ENCODE measurements at regions not wholly inside any gene's neighbourhood (a gene's known extent, or its start where the extent isn't known, plus 50 kb on each side); places are given as distances from the start of the nearest gene placed in this dataset.

DNA sequence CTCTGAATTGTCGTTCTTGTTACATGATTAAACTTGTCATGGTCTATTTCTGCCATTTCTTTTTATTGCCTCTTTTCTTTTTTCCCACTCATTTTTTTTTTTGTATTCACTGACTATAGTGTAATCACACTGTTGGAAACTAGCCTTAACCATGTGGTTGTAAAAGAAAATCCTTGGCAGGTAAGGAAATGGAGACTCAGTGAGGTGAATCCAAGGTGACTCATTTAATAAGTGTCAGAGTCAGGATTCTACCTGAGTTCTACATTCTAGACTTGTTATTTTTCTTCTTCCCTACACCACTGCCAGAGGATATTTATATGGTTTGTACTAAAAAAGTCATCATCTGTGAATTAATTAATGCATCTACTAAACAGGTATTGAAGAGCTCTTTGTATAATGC, 152.2 kb downstream of the CBLL2 start:
- no peak overlapping the region for H3K27ac ChIP-seq (replicated peaks)
- DNase-seq, result no peak
- H3K4me3 ChIP-seq, result no peak overlapping the region
- no peak for TF ChIP-seq CTCF (IDR thresholded peaks at IDR 0.05; ENCODE audit: borderline replicate concordance)
- H3K9me3 ChIP-seq (replicated peaks), result no peaks in the 10 kb centered on the region
- H3K4me1 ChIP-seq, result no peaks in the 10 kb centered on the region
- intact Hi-C loops (cut with micrococcal nuclease), result no loop called here
- H3K36me3 ChIP-seq, result no peaks in the 10 kb centered on the region
- no peaks in the 10 kb centered on the region for H3K27me3 ChIP-seq (ENCODE audit: low read depth)

- intact Hi-C loops (cut with micrococcal nuclease), result no loop called here
- Histone ChIP-seq H3K36me3 (no peaks in the 10 kb centered on the region), H3K27ac (replicated peaks) (no peak overlapping the region), H3K4me3 (no peak overlapping the region), H3K9me3 (replicated peaks) (no peaks in the 10 kb centered on the region), H3K4me1 (no peaks in the 10 kb centered on the region), H3K27me3 (ENCODE audit: low read depth) (no peaks in the 10 kb centered on the region)
- no peak for DNase-seq
- no peak for TF ChIP-seq CTCF (IDR thresholded peaks at IDR 0.05; ENCODE audit: borderline replicate concordance)
Measured at GRCh38 chrX:22429704-22430103, 157.0 kb downstream of the CBLL2 start.

DNA sequence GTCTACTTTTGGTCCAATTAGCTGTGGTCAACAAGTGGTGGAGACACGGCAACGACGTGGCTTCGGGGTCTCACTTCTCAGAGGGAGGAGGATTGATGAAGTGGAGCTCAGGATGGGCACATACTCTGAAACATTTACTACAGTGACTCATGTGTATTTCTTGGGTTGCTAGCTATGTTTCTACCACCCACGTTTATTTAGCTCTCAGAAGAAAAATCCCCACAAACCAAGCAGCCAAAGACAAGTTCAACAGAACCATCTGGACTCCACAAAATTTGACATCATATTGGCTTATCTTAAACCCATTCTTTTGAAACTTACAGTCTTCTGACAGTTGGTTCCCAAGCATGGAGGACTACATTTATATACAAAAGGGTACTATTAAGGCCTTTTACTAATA, 158.0 kb downstream of the CBLL2 start:
- H3K27me3 ChIP-seq (ENCODE audit: low read depth), result no peaks in the 10 kb centered on the region
- H3K4me3 ChIP-seq, result no peak overlapping the region
- TF ChIP-seq CTCF (IDR thresholded peaks at IDR 0.05; ENCODE audit: borderline replicate concordance), result no peak
- no peak for DNase-seq
- intact Hi-C loops (cut with micrococcal nuclease), result no loop called here
- no peaks in the 10 kb centered on the region for H3K4me1 ChIP-seq
- H3K36me3 ChIP-seq, result no peaks in the 10 kb centered on the region
- H3K27ac ChIP-seq (replicated peaks), result no peak overlapping the region
- no peaks in the 10 kb centered on the region for H3K9me3 ChIP-seq (replicated peaks)

DNA sequence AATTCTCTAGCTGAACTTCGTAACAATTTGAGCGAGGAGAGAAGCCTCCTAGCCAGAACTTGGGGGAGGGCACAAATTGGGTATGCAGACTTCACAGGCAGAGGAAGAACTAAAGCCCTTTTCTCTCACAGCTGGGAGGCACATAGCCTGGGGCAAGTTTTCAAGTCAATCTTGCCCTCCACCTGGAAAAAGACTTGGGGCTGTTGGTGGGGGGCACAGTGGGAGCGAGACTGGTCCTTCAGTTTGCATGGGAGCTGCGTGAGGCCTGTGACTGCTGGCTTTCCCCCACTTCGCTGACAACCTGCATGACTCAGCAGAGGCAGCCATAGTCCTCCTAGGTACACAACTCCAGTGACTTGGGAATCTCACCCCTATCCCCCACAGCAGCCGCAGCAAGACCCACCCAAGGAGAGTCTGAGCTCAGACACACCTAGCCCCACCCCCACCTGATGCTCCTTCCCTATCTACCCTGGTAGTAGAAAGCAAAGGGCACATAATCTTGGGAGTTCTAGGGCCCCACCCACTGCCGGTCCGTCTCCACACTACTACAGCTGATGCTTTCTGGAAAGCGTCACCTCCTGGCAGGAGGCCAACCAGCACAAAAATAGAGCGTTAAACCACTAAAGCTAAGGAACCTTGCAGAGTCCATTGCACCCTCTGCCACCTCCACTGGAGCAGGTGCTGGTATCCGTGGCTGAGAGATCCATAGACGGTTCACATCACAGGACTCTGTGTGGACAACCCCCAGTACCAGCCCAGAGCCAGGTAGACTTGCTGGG, 160.8 kb downstream of the CBLL2 start:
- H3K27me3 ChIP-seq (ENCODE audit: low read depth), result no peaks in the 10 kb centered on the region
- intact Hi-C loops (cut with micrococcal nuclease), result no loop called here
- no peaks in the 10 kb centered on the region for H3K9me3 ChIP-seq (replicated peaks)
- TF ChIP-seq CTCF (IDR thresholded peaks at IDR 0.05; ENCODE audit: borderline replicate concordance), result no peak
- no peaks in the 10 kb centered on the region for H3K36me3 ChIP-seq
- peak; percentile 9 for DNase-seq
- H3K4me3 ChIP-seq, result no peak overlapping the region
- H3K27ac ChIP-seq (replicated peaks), result no peak overlapping the region
- no peaks in the 10 kb centered on the region for H3K4me1 ChIP-seq

DNA sequence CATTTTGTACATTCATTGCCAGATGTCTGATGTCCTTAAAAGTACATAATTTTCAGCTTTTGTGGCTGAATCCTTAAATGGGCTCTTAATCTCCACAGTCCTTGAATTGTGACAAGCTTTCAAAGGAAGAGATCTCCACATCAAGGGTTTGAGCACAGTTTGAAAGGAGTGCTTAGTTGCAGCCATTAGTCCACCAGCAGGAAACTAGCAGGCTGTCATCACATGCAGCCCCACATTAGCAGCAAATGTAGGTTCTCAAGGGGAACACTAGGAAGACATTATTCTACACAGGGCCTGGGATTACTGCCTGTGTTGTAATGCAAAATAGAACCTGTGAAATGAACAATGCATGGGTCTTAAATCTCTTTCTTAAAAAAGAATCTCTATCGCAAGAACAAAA, 173.2 kb downstream of the CBLL2 start:
- no peaks in the 10 kb centered on the region for H3K27me3 ChIP-seq (ENCODE audit: low read depth)
- H3K4me1 ChIP-seq, result no peaks in the 10 kb centered on the region
- no peaks in the 10 kb centered on the region for H3K9me3 ChIP-seq (replicated peaks)
- no peaks in the 10 kb centered on the region for H3K36me3 ChIP-seq
- TF ChIP-seq CTCF (IDR thresholded peaks at IDR 0.05; ENCODE audit: borderline replicate concordance), result no peak
- no peak for DNase-seq
- intact Hi-C loops (cut with micrococcal nuclease), result no loop called here
- H3K27ac ChIP-seq (replicated peaks), result no peak overlapping the region
- H3K4me3 ChIP-seq, result no peak overlapping the region
